ENCODE measurements at regions not wholly inside any gene's neighbourhood (a gene's known extent, or its start where the extent isn't known, plus 50 kb on each side); places are given as distances from the start of the nearest gene placed in this dataset.

GRCh38 chr2:196479350-196479749 lies 160.2 kb upstream of the CCDC150 start:
- DNase-seq (ENCODE audit: low read depth), result peak; percentile 93
- no peak overlapping the region for H3K4me3 ChIP-seq (ENCODE audit: low read depth, low read length)
- TF ChIP-seq CTCF (conservative IDR thresholded peaks at IDR 0.05; ENCODE audit: low read depth, low read length), result no peak

GRCh38 chr2:196480653-196481323 lies 158.7 kb upstream of the CCDC150 start:
- no peak for DNase-seq (ENCODE audit: low read depth)
- no peak overlapping the region for H3K4me3 ChIP-seq (ENCODE audit: low read depth, low read length)
- no peak for TF ChIP-seq CTCF (conservative IDR thresholded peaks at IDR 0.05; ENCODE audit: low read depth, low read length)

GRCh38 chr2:196481324-196481697 lies 158.2 kb upstream of the CCDC150 start:
- no peak overlapping the region for H3K4me3 ChIP-seq (ENCODE audit: low read depth, low read length)
- TF ChIP-seq CTCF (conservative IDR thresholded peaks at IDR 0.05; ENCODE audit: low read depth, low read length), result no peak
- DNase-seq (ENCODE audit: low read depth), result no peak

GRCh38 chr2:196482119-196483065 lies 157.1 kb upstream of the CCDC150 start:
- no peak for DNase-seq (ENCODE audit: low read depth)
- H3K4me3 ChIP-seq (ENCODE audit: low read depth, low read length), result no peak overlapping the region
- TF ChIP-seq CTCF (conservative IDR thresholded peaks at IDR 0.05; ENCODE audit: low read depth, low read length), result no peak

GRCh38 chr2:196486146-196486545 lies 153.4 kb upstream of the CCDC150 start:
- H3K4me3 ChIP-seq (ENCODE audit: low read depth, low read length), result no peak overlapping the region
- no peak for DNase-seq (ENCODE audit: low read depth)
- no peak for TF ChIP-seq CTCF (conservative IDR thresholded peaks at IDR 0.05; ENCODE audit: low read depth, low read length)

GRCh38 chr2:196487417-196487816 lies 152.1 kb upstream of the CCDC150 start:
- no peak for DNase-seq (ENCODE audit: low read depth)
- H3K4me3 ChIP-seq (ENCODE audit: low read depth, low read length), result no peak overlapping the region
- TF ChIP-seq CTCF (conservative IDR thresholded peaks at IDR 0.05; ENCODE audit: low read depth, low read length), result no peak

Data from epithelial cell of proximal tubule (primary cell).